GM18867 (cell line): ENCODE measurements at regions not wholly inside any gene's neighbourhood (a gene's known extent, or its start where the extent isn't known, plus 50 kb on each side); places are given as distances from the start of the nearest gene placed in this dataset.

Source experiments
- ATAC-seq: cut with Tn5 transposase; IDR thresholded peaks from one replicate; pipeline ENCODE4 v1.9.1; 2021; ENCODE audit warnings: mild to moderate bottlenecking, moderate library complexity; ENCODE audit not compliant: unreplicated experiment

DNA sequence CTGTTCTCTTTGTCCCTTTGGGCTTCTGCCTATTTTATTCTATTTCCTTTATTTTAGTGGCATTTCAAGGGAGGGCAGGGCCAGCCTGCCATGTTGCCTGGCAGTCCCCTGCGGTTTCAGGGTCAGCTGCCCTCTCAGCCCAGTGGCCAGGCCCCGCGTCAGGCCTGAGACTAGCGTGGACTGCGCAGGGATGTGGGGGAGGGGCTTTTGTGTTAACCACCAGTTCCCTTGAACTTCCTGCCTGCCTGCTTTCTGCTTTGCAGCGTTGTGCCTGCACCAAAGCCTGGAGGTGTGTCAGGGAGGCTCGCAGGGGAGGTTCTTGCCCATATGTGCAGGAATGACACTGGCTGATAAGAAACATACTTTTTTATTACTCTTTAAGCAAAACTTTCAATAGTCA, 157.6 kb downstream of the SLC35B3 start:
- ATAC-seq = no peak

DNA sequence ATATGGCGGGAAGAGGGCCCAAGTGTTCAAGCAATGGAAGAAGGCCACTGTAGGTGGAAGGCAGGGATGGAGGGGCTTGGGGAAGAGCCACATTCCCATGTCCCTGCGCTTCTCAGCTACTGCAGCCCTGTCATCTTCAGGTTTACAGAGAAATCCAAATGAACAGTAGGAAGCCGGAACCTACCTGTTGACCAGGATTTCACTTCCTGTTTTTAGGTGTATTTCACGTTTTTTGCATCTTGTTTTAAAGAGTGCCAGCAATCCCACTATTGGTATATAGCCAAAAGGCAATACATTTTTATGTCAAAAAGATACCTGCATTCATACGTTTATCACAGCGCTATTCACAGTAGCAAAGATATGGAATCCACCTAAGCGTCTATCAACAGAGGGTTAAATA, 159.2 kb downstream of the SLC35B3 start:
- no peak for ATAC-seq

- no peak for ATAC-seq
These were observed 159.7 kb downstream of the SLC35B3 start for GRCh38 chr6:8275667-8276066.

GRCh38 chr6:8274226-8274625, 161.1 kb downstream of the SLC35B3 start:
- ATAC-seq = no peak

GRCh38 chr6:8269872-8270454, 165.4 kb downstream of the SLC35B3 start:
- ATAC-seq = no peak

- ATAC-seq = no peak
These were observed 166.3 kb downstream of the SLC35B3 start for GRCh38 chr6:8269094-8269493.

GRCh38 chr6:8268606-8269005, 166.3 kb upstream of the EEF1E1 start:
- no peak for ATAC-seq

- ATAC-seq = no peak
These were observed 165.8 kb upstream of the EEF1E1 start for GRCh38 chr6:8268156-8268555.

- ATAC-seq = no peak
These were observed 158.3 kb upstream of the EEF1E1 start for GRCh38 chr6:8260610-8261009.

GRCh38 chr6:8246403-8246802, 144.1 kb upstream of the EEF1E1 start:
- ATAC-seq = no peak

GRCh38 chr6:8245726-8246125, 143.4 kb upstream of the EEF1E1 start:
- no peak for ATAC-seq

- no peak for ATAC-seq
These were observed 141.1 kb upstream of the EEF1E1 start for GRCh38 chr6:8243475-8243874.

GRCh38 chr6:8242885-8243284, 140.5 kb upstream of the EEF1E1 start:
- ATAC-seq = no peak

DNA sequence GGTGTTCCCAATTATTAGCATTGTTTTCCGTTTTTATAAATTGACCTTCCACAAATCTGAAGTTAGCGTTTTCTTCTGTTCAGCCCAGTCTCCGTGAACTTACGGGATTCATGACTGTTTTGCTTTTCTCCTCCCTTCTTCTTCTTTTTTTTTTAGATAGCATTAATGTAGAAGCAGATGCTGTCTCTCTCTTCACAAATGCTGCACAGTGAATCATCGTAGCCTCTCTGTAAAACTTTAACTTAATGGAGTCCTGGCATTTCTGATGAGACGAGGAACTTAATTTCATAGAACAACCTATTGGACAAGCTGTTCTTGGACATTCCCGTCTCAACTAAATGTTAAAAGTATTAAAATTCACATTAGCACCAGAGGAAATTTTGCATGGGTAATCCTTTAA, 138.0 kb upstream of the EEF1E1 start:
- ATAC-seq = no peak

DNA sequence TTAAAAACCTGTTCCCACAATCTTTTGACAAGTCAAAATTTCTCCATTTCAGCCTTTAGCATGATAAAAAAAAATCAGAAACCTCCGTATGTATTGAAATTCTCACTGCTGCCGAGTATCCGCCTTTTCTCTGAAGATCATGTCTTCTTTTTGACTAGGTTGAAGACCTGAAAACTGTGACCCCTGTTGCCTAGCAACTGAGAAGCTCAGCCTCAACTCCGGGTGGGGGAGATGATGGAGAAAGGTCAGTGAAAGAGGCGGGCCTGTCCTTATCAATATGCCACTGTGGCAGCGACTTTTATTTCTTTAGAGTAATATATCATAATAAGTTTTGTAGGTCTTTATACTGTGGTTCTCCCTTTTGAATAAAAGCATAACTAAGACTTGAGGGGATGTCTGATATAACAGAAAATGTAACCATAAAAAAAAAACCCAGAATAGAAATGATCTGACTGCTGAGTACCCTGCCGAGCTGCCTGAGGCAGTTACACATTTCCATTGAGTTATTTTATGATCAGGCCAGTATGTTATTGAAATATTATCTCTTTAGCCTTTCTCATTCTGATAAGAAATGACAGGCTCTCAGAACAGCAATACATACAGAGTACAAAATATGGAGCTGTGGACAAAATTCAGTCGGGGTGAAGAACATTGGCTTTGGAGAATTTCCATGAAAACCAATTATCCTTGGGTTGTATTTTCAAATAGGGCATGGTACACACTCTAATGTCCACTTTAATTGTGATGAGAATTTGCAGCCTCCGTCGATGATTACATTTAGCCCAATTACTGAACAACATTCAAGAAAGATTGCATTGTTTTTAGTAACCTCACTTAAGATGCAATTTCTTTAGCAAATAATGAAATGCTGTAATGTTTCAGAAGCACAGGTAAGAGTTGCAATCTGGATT, 136.7 kb upstream of the EEF1E1 start:
- ATAC-seq = no peak

DNA sequence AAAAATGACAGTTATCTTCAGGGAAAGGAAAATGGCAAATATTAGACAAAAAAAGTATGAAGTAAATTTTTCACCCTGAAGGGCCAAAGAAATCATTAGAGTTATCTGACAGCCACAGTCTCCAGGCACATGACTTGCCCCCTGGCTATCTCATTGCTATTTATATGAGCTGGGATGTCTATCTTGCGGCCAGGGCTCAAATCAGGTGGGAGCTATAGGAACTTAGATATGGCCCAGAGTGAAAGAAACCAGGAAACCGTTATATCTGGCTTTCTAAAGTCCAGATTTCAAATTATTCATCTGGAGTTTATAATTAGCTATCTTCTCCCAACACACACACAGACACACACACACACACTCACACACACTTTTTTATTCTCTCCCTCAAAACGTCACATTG, 135.3 kb upstream of the EEF1E1 start:
- no peak for ATAC-seq

- no peak for ATAC-seq
These were observed 134.6 kb upstream of the EEF1E1 start for GRCh38 chr6:8236956-8237355.

- ATAC-seq = no peak
These were observed 132.0 kb upstream of the EEF1E1 start for GRCh38 chr6:8234321-8234720.

DNA sequence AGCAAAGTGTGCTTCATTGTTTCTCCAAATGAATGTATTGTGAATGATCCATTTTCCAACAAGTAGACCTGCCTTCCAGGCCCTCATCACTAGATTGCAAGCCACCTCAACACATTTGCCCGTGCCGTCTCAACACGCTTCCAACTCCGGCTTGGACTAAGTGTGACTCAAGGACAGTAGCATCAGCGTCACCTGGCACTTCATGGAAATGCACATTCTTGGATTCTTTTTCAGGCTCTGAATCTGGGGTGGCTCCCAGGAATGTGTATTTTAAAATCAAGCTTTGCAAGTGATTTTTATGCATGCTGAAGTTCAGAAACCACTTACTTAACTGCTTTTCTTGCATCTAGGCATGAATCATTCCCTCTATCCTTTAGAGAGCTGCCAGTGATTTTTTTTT, 129.6 kb upstream of the EEF1E1 start:
- no peak for ATAC-seq

GRCh38 chr6:8229915-8230756, 127.8 kb upstream of the EEF1E1 start:
- no peak for ATAC-seq

- no peak for ATAC-seq
These were observed 122.8 kb upstream of the EEF1E1 start for GRCh38 chr6:8225113-8225512.

DNA sequence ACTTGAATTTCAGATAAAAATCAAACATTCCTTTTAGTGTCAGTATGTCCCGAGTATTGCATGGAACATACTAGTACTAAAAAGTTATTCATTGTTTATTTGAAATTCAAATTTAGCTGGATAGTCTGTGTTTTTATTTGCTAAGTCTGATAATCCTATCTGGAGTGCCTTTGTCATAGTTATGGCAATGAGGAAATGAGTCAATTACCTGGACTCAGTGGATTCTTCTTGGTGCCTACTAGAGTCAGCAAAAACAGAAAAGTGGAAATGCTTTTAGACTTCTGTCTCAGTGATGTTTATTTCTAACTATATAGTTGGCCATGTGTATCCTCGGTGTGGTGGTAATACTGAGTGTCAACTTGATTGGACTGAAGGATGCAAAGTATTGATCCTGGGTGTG, 121.3 kb upstream of the EEF1E1 start:
- ATAC-seq = no peak
